ENCODE measurements at regions not wholly inside any gene's neighbourhood (a gene's known extent, or its start where the extent isn't known, plus 50 kb on each side); places are given as distances from the start of the nearest gene placed in this dataset.

DNA sequence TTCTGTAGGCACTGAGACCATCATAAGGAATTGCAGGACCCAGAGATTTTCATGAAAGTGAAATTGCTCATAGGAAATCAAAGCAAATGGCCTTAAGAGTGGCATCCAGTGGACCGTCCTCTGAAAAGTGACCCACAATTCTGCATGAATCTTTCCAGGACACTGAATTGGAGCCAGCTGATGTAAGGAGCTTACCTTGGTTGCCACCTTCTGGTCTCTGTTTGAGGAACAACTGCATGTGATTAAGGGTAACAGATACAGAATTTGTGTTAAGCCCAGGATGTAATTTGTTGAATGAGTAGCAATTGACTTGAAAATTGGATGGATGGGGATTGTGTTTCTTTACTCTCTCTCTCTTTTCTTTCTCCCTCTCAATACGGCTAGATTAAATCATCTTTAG is 49.9 kb upstream of the GAS1 start:
- no peak overlapping the region for H3K27ac ChIP-seq
- H3K4me3 ChIP-seq: no peak overlapping the region
- DNase-seq (ENCODE audit: extremely low spot score in 2 of 2): no peak
- no peaks in the 10 kb centered on the region for H3K27me3 ChIP-seq
- H3K4me1 ChIP-seq: no peaks in the 10 kb centered on the region
- TF ChIP-seq CTCF (IDR thresholded peaks at IDR 0.05): no peak
- TF ChIP-seq POLR2AphosphoS5 (IDR thresholded peaks at IDR 0.05; ENCODE audit: insufficient read depth in 1 of 2, low read depth in 1 of 2): no peak
- H3K36me3 ChIP-seq: no peaks in the 10 kb centered on the region
- intact Hi-C loops (cut with DNase I): no loop called here
- no peaks in the 10 kb centered on the region for H3K9me3 ChIP-seq

- no peaks in the 10 kb centered on the region for H3K27me3 ChIP-seq
- TF ChIP-seq POLR2A (IDR thresholded peaks at IDR 0.05) (no peak), CTCF (IDR thresholded peaks at IDR 0.05) (no peak), POLR2AphosphoS5 (IDR thresholded peaks at IDR 0.05; ENCODE audit: insufficient read depth in 1 of 2, low read depth in 1 of 2) (no peak)
- no peaks in the 10 kb centered on the region for H3K9me3 ChIP-seq
- no peaks in the 10 kb centered on the region for H3K4me1 ChIP-seq
- no peak overlapping the region for H3K27ac ChIP-seq
- DNase-seq (ENCODE audit: extremely low spot score in 2 of 2): no peak
- intact Hi-C loops (cut with DNase I): no loop called here
- no peak overlapping the region for H3K4me3 ChIP-seq
- H3K36me3 ChIP-seq: no peaks in the 10 kb centered on the region
Measured at GRCh38 chr9:86997951-86998350, 50.6 kb upstream of the GAS1 start.

DNA sequence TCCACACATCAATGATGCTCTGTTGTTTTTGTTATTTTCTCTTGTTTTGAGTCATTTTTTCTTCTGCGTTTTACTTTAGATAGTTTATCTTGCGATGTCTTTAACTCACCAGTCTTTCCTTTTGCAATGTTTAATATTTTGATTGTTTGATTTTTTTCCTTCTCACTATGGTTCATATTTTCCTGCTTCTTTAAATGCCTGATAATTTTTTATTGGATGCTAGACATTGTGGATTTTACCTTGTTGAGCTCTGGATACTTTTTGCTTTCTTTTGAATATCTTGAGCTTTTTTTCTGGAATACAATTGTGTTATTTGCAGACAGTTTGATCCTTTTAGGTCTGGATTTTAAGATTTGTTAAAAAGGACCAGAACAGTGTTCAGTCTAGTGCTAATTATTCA is 55.2 kb upstream of the GAS1 start:
- intact Hi-C loops (cut with DNase I): no loop called here
- H3K27me3 ChIP-seq: no peaks in the 10 kb centered on the region
- H3K9me3 ChIP-seq: no peaks in the 10 kb centered on the region
- H3K27ac ChIP-seq: no peak overlapping the region
- no peak for TF ChIP-seq CTCF (IDR thresholded peaks at IDR 0.05)
- no peak for TF ChIP-seq POLR2AphosphoS5 (IDR thresholded peaks at IDR 0.05; ENCODE audit: insufficient read depth in 1 of 2, low read depth in 1 of 2)
- no peak for TF ChIP-seq POLR2A (IDR thresholded peaks at IDR 0.05)
- DNase-seq (ENCODE audit: extremely low spot score in 2 of 2): no peak
- no peak overlapping the region for H3K4me3 ChIP-seq
- peaks cover 4% of the 10 kb centered on the region for H3K4me1 ChIP-seq
- no peaks in the 10 kb centered on the region for H3K36me3 ChIP-seq

DNA sequence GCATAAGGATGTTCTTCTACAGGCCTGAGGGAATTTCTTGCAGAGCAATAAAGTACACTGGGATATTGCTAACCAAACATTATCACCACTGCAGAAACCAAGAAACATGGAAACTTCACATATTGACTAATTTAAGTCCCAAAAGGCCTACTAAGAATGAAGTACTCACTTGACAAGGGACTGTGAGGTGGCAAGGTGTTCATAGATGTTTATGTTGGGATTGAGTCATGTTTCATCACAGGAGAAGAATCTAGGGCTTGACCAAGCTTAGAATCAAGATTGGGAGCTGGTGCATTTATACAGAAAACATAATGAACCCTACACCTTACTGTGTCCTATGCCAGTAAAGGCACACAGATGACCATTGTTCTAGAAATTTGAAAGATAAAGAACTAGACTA is 56.7 kb upstream of the GAS1 start:
- Histone ChIP-seq H3K27ac (no peak overlapping the region), H3K4me1 (peaks cover 8% of the 10 kb centered on the region), H3K4me3 (no peak overlapping the region), H3K36me3 (no peaks in the 10 kb centered on the region), H3K9me3 (no peaks in the 10 kb centered on the region), H3K27me3 (no peaks in the 10 kb centered on the region)
- intact Hi-C loops (cut with DNase I): no loop called here
- no peak for TF ChIP-seq POLR2AphosphoS5 (IDR thresholded peaks at IDR 0.05; ENCODE audit: insufficient read depth in 1 of 2, low read depth in 1 of 2)
- DNase-seq (ENCODE audit: extremely low spot score in 2 of 2): no peak

DNA sequence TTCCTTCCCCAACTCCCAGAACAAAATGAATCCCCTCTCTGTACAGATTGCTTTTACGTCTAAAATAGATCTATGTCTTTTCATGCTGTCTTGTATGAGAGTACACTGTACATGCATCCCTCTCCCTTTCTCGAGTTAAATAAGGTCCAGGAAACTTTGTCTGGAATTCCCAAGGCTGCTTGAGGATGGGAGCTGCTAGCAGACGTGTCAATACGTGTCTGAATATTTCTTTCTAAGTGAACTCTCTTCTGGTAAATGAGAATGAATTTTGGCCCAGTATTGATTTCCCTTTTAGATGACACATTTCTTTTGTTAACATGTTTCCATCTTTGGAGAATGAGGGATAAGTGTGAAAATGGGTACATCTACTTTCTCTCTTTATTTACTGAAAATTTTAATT is 59.6 kb upstream of the GAS1 start:
- Histone ChIP-seq H3K4me1 (peaks cover 8% of the 10 kb centered on the region), H3K27me3 (no peaks in the 10 kb centered on the region), H3K27ac (no peak overlapping the region), H3K9me3 (no peaks in the 10 kb centered on the region), H3K36me3 (no peaks in the 10 kb centered on the region), H3K4me3 (no peak overlapping the region)
- intact Hi-C loops (cut with DNase I): no loop called here
- no peak for DNase-seq (ENCODE audit: extremely low spot score in 2 of 2)
- TF ChIP-seq POLR2AphosphoS5 (IDR thresholded peaks at IDR 0.05; ENCODE audit: insufficient read depth in 1 of 2, low read depth in 1 of 2) (no peak), POLR2A (IDR thresholded peaks at IDR 0.05) (no peak)

- Histone ChIP-seq H3K27me3 (no peaks in the 10 kb centered on the region), H3K27ac (no peak overlapping the region), H3K4me3 (no peak overlapping the region), H3K36me3 (no peaks in the 10 kb centered on the region), H3K9me3 (no peaks in the 10 kb centered on the region), H3K4me1 (peaks cover 8% of the 10 kb centered on the region)
- no peak for DNase-seq (ENCODE audit: extremely low spot score in 2 of 2)
- intact Hi-C loops (cut with DNase I): no loop called here
- TF ChIP-seq POLR2AphosphoS5 (IDR thresholded peaks at IDR 0.05; ENCODE audit: insufficient read depth in 1 of 2, low read depth in 1 of 2): no peak
- no peak for TF ChIP-seq CTCF (IDR thresholded peaks at IDR 0.05)
Measured at GRCh38 chr9:87007711-87008366, 60.5 kb upstream of the GAS1 start.

Measured in vagina (tissue), 2 donors.